GM23338 (cell line): ENCODE measurements at regions not wholly inside any gene's neighbourhood (a gene's known extent, or its start where the extent isn't known, plus 50 kb on each side); places are given as distances from the start of the nearest gene placed in this dataset.

Source experiments
- CREB1 ChIP-seq: fragments of 250-450 bp; sonication (Bioruptor Pico); IDR thresholded peaks from 2 replicates; pipeline ENCODE4 v1.5.0; 2020; ENCODE audit warnings: low read depth, mild to moderate bottlenecking, moderate library complexity
- CTCF ChIP-seq, 2 experiments: fragments of 200-600 bp in 1 of 2; sonication (generic) in 1 of 2; conservative IDR thresholded peaks; 2 replicates each; pipeline versions ENCODE4 v1.5.1 to v1.6.1; 2016 to 2017; ENCODE audit warnings: antibody characterized with exemption in 2 of 2, low read depth in 2 of 2, mild to moderate bottlenecking in 2 of 2, moderate library complexity in 1 of 2
- ETS1 ChIP-seq: IDR thresholded peaks from 2 replicates; pipeline ENCODE4 v1.6.1; 2016; ENCODE audit warnings: antibody characterized with exemption
- EZH2phosphoT487 ChIP-seq: fragments of 200-600 bp; sonication (generic); IDR thresholded peaks from one replicate; pipeline ENCODE4 v1.8.1; 2018; ENCODE audit warnings: antibody characterized with exemption; ENCODE audit not compliant: unreplicated experiment
- JUNB ChIP-seq: IDR thresholded peaks from one replicate; pipeline ENCODE4 v1.6.1; 2016; ENCODE audit warnings: antibody characterized with exemption; ENCODE audit not compliant: unreplicated experiment
- NANOG ChIP-seq: IDR thresholded peaks from 2 replicates; pipeline ENCODE4 v1.6.1; 2016; ENCODE audit warnings: antibody characterized with exemption, borderline replicate concordance
- ZNF114 ChIP-seq: fragments of 250-450 bp; sonication (Bioruptor Pico); IDR thresholded peaks from 2 replicates; pipeline ENCODE4 v1.5.0; 2020; ENCODE audit warnings: mild to moderate bottlenecking, moderate library complexity
- ZNF331 ChIP-seq: fragments of 250-450 bp; sonication (Bioruptor Pico); IDR thresholded peaks from 2 replicates; pipeline ENCODE4 v1.5.0; 2020; ENCODE audit warnings: low read depth, mild to moderate bottlenecking, moderate library complexity
- ZNF462 ChIP-seq: fragments of 250-450 bp; sonication (Bioruptor Pico); IDR thresholded peaks from 2 replicates; pipeline ENCODE4 v1.5.0; 2020; ENCODE audit warnings: mild to moderate bottlenecking, moderate library complexity

GRCh38 chr2:123086613-123087385 is 938.3 kb upstream of the CNTNAP5 start (continued):
- TF ChIP-seq ZNF462 (CRISPR knock-in tag) (no peak), ZNF114 (CRISPR knock-in tag) (no peak), EZH2phosphoT487 (no peak), CREB1 (CRISPR knock-in tag) (no peak), ETS1 (no peak), ZNF331 (no peak), JUNB (no peak), CTCF (conservative IDR thresholded peaks at IDR 0.05; ENCODE audit: low read depth in 2 of 2) (no peak), NANOG (no peak)
